Skeletal muscle tissue (tissue), 3 donors: ENCODE measurements at regions not wholly inside any gene's neighbourhood (a gene's known extent, or its start where the extent isn't known, plus 50 kb on each side); places are given as distances from the start of the nearest gene placed in this dataset.
"Not testable (repeated sequence)": the region's sequence is repeated elsewhere in the genome, so short reads cannot be mapped to it uniquely, and the experiment has no call there.

Experiments
- H3K27ac ChIP-seq: one replicate; pipeline ENCODE4 v1.7.0; 2013; ENCODE audit warnings: mild to moderate bottlenecking, low read depth, low read length, inconsistent platforms
- H3K27me3 ChIP-seq, 3 donors: one replicate each; pipeline ENCODE4 v1.7.0; 2013; ENCODE audit warnings: low read length in 3 of 3; ENCODE audit not compliant: control insufficient read depth in 3 of 3, insufficient read depth in 3 of 3
- H3K36me3 ChIP-seq, 3 donors: one replicate each; pipeline ENCODE4 v1.7.0; 2013; ENCODE audit warnings: low read length in 3 of 3; ENCODE audit not compliant: control insufficient read depth in 3 of 3, insufficient read depth in 3 of 3
- H3K4me1 ChIP-seq, 3 donors: one replicate each; pipeline ENCODE4 v1.7.0; 2013; ENCODE audit warnings: low read length in 3 of 3, mild to moderate bottlenecking in 3 of 3; ENCODE audit not compliant: control insufficient read depth in 3 of 3, insufficient read depth in 3 of 3
- H3K4me3 ChIP-seq, 3 donors: one replicate each; pipeline ENCODE4 v1.7.0; 2013; ENCODE audit warnings: low read length in 3 of 3
- H3K9ac ChIP-seq, 3 donors: one replicate each; pipeline ENCODE4 v1.7.0; 2013; ENCODE audit warnings: low read length in 3 of 3, mild to moderate bottlenecking in 3 of 3, moderate library complexity in 2 of 3, low read depth in 1 of 3
- H3K9me3 ChIP-seq, 3 donors: one replicate each; pipeline ENCODE4 v1.7.0; 2013; ENCODE audit warnings: low read length in 3 of 3; ENCODE audit not compliant: control insufficient read depth in 3 of 3
- donor health status: Osteomylitis.

DNA sequence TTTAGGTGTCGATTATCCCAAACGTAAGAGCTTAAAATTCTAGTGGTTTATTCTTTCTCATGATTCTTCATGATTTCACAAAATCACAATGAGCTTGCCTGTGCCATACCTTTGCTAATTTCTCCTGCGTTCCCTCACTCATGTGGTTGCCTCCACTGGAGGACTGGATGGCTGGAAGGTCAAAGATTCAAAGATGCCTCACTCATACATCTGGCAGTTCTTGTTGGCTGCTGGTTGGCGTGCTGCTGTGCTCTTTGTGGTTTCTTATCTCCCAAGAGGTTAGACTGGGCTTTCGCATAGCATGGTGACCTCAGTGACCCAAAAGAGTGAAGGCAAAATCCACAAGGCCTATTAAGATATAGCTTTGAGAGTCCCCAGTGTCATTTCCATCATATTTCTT lies 877.6 kb upstream of the AUTS2 start:
- no peak overlapping the region for H3K4me3 ChIP-seq
- H3K4me1 ChIP-seq = no peaks in the 10 kb centered on the region
- H3K36me3 ChIP-seq = no peaks in the 10 kb centered on the region
- H3K9ac ChIP-seq = no peak overlapping the region
- no peaks in the 10 kb centered on the region for H3K27me3 ChIP-seq
- no peak overlapping the region for H3K27ac ChIP-seq
- H3K9me3 ChIP-seq = no peaks in the 10 kb centered on the region

DNA sequence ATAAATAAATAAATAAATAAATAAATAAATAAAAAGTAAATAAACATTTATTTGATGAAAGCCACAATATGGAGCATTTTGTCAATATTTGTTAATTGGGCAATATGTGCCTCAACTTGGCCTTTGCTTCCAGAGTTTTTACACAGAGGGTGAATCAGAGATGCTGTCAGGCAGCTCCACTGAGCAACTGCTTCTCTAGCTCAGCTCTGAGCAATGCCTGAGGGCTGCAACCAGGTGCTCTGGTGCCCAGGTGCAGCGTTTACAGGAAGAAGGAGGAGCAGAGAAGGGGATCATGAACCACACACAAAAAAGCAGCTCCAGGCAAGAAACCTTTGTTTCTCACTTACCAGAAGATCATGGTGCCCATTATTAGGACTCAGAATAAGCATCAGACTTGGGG lies 876.2 kb upstream of the AUTS2 start:
- no peaks in the 10 kb centered on the region for H3K9me3 ChIP-seq
- H3K27ac ChIP-seq = no peak overlapping the region
- H3K9ac ChIP-seq = no peak overlapping the region
- H3K27me3 ChIP-seq = peaks cover 0 to 1% (median 0%) of the 10 kb centered on the region in 3 donors
- no peak overlapping the region for H3K4me3 ChIP-seq
- no peaks in the 10 kb centered on the region for H3K36me3 ChIP-seq
- H3K4me1 ChIP-seq = no peaks in the 10 kb centered on the region

DNA sequence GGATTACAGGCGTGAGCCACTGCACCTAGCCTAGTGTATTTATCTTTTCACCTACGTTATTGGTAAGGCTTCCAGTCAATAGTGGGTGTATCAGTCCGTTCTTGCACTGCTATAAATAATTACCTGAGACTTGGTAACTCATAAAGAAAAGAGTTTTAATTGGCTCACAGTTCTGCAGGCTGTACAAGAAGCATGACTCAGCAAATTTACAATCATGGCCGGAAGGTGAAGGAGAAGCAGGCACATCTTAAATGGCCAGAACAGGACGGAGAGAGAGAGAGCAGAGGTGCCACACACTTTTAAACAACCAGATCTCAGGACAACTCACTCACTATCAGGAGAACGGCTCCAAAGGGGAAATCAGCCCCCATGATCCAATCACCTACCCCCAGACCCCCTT lies 873.3 kb upstream of the AUTS2 start:
- Histone ChIP-seq H3K27ac (no peak overlapping the region), H3K9me3 (no peaks in the 10 kb centered on the region), H3K4me3 (no peak overlapping the region), H3K9ac (no peak overlapping the region), H3K36me3 (no peaks in the 10 kb centered on the region), H3K4me1 (no peaks in the 10 kb centered on the region), H3K27me3 (peaks cover 0 to 3% (median 0%) of the 10 kb centered on the region in 3 donors)

DNA sequence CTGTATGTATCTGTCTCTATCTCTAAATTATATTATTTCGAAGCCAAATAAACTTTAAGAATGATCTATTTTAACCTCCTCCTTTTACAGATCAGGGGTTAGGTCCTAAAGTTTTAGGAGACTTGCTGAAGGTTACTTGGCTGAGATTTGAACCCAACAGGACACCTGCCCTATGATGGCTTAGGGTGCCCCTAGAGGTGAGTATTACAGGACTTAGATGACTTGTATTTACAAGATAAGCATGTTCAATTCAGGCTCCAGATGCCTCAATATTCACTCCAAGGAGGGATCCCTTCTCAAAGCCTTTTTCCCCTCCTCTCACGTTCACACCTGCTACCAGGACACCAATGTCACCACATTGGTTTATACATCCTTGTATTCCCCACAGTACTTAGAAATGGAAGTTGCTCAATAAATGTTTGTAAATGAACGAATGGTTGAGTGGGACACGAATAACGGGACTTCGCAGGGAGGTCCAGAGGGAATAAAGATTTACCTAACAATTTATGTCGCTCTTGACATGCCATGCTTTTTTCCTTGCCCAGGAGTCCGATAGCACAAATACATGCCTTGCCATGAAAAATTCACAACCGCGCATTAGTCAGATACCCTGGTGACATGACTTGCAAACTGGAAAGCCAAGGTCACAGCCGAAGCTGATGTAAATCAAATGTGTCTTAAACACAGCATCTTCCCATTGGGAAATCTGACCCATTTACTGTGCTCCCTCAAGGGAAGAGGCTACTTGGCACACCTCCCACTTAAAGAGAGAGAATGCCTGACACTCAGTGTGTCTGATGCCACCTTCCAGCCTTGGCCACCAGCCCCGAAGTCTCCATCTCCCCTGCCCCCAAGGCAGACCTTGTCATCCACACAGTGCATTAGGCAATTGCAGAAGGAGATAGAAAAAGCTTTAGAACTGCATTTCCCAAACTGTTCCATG lies 872.2 kb upstream of the AUTS2 start:
- H3K4me3 ChIP-seq = no peak overlapping the region
- H3K36me3 ChIP-seq = no peaks in the 10 kb centered on the region
- peaks cover 0 to 3% (median 3%) of the 10 kb centered on the region in 3 donors for H3K27me3 ChIP-seq
- H3K27ac ChIP-seq = no peak overlapping the region
- no peaks in the 10 kb centered on the region for H3K9me3 ChIP-seq
- H3K4me1 ChIP-seq = no peaks in the 10 kb centered on the region
- H3K9ac ChIP-seq = no peak overlapping the region

DNA sequence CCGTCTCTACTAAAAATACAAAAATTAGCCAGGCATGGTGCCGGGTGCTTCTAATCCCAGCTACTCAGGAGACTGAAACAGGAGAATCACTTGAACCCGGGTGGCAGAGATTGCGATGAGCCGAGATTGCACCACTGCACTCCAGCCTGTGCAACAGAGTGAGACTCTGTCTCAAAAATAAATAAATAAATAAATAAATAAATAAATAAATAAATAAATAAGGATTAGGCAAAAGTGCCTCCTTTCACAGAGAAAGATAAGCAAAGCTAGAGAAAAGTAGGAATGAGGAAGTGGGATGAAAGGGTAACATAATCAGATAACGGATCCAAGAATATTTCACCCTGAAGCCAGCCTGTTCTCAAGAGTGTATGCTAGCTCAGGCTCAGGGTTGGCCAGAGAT lies 869.6 kb upstream of the AUTS2 start:
- not testable (repeated sequence) for H3K27me3 ChIP-seq, H3K9ac ChIP-seq, H3K36me3 ChIP-seq, H3K4me1 ChIP-seq, H3K4me3 ChIP-seq, H3K9me3 ChIP-seq, H3K27ac ChIP-seq

DNA sequence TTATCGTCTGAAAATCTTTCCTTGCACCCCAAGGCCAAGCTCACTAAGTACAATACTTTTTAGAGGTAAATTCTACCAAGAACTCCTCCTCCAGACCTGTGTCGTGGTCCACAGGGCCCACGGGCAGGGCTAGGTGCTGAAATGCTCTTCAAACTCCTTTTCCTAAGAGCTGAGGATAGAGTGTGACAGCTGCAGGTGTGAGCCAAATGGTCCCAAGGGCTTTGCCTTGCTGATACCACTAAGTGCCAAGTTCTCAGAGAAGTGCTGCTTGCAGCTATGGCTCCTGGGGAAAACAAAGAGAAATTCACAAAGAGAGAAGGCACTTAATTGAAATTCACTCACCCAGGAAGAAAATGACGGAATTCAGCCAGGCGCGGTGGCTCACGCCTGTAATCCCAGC lies 868.9 kb upstream of the AUTS2 start:
- Histone ChIP-seq H3K27me3 (peaks cover 0 to 3% (median 3%) of the 10 kb centered on the region in 3 donors), H3K9me3 (no peaks in the 10 kb centered on the region), H3K9ac (no peak overlapping the region), H3K4me3 (no peak overlapping the region), H3K4me1 (peaks cover 0 to 6% (median 0%) of the 10 kb centered on the region in 3 donors), H3K27ac (no peak overlapping the region), H3K36me3 (no peaks in the 10 kb centered on the region)

DNA sequence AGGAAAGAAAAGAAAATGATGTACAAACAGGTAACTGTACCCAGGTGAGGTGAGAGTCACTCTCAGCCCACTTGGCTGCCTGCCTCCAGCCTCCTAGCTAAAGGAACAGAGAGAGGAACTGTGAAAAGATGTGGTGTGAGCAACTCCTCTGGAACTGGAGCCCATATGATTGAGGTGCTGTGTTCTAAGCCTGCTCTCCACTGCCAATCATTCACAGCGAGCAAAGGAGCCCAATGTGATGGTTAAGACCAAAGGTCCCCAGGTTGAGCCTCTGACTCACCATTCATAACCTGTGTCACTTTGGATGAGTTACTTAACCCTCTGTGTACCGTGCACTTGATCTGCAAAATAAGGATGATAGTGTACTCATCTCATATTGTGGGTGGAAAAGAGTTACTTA lies 868.1 kb upstream of the AUTS2 start:
- no peak overlapping the region for H3K9ac ChIP-seq
- no peaks in the 10 kb centered on the region for H3K9me3 ChIP-seq
- peaks cover 0 to 6% (median 0%) of the 10 kb centered on the region in 3 donors for H3K4me1 ChIP-seq
- H3K36me3 ChIP-seq = no peaks in the 10 kb centered on the region
- H3K27me3 ChIP-seq = peaks cover 0 to 3% (median 3%) of the 10 kb centered on the region in 3 donors
- no peak overlapping the region for H3K4me3 ChIP-seq
- H3K27ac ChIP-seq = no peak overlapping the region

DNA sequence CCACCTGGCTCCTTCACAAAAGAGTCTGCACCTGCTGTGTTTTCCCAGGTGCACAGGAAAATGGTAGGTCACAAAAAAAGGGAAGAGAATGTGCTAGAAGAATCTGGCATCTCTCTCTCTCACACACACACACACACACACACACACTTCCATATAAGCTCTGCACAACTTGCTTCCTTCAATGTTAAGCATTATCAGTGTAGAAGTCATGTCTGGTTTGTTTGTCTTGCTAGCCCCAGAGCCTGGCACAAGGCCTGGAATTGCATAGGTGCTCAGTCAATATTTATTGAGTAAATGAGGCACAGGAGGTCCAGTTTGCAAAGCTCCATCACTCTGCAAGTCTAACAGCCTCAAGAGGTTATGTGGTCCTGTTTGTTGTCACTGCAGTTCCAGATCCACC lies 867.3 kb upstream of the AUTS2 start:
- H3K27ac ChIP-seq = no peak overlapping the region
- no peak overlapping the region for H3K9ac ChIP-seq
- H3K36me3 ChIP-seq = no peaks in the 10 kb centered on the region
- H3K27me3 ChIP-seq = peaks cover 0 to 3% (median 3%) of the 10 kb centered on the region in 3 donors
- no peak overlapping the region for H3K4me3 ChIP-seq
- H3K9me3 ChIP-seq = no peaks in the 10 kb centered on the region
- peaks cover 0 to 6% (median 0%) of the 10 kb centered on the region in 3 donors for H3K4me1 ChIP-seq

DNA sequence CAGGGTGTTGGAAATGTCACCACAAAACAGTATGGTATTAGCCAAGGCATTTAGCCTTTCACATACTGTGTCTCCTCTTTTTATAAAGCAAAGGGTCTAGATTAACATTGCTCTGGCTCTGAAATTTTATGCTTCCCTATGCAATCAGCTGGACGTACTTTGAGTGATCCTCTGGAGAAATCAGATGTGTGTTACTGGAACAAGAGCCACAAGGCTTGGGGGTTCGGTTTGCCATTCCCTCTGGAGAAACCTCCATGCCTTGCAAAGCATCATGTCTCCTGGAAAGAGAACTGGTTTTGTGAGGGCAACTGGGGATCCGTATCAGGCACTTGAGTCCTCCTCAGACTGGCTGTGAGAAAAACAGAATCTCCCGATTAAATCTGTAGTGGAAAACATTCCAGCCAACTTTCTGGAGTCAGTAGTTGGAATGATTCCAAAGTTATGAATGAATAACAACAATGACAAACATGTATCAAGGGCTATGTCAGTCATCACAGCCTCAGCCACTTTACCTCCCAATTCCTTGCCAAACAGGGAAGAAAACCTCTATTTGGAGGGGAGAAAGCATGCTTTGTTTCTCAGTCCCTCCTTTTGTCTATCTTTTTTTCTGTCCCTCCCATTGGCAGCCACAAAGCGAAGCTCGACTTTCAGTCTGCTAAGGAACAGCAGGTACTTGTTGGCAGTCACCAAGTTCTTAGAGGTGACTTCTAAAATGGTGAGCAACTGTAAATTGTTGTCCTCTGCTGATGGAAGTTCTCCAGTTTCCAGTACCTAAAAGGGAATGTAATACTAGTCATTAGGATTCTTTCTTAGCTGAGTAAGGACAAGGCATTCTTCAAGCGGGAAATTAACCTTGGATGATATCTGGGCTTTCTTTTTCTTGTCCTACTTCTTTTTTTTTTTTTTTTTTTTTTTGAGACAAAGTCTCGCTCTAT lies 864.8 kb upstream of the AUTS2 start:
- Histone ChIP-seq H3K4me3 (no peak overlapping the region), H3K4me1 (peaks cover 0 to 6% (median 0%) of the 10 kb centered on the region in 3 donors), H3K9ac (no peak overlapping the region), H3K36me3 (no peaks in the 10 kb centered on the region), H3K27me3 (peaks cover 0 to 3% (median 0%) of the 10 kb centered on the region in 3 donors), H3K9me3 (no peaks in the 10 kb centered on the region), H3K27ac (no peak overlapping the region)

DNA sequence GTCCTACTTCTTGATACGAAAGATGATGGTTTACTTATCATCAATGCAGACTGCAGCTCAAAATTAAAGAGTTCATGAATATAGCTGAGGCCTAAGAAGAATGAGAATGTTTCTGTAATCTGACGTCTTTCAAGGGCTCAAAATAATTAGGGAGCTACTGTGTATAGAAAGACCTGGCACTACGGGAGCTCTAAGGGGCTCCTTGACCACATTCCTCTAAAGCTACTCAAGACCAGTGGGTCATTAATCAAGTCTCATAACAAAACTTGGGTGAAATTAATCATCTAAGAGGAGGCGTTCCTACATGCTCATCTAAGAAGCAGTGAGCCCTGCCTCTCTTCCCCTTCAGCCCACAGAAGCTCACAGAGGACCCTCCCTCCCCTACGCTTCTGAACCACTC lies 863.8 kb upstream of the AUTS2 start:
- H3K36me3 ChIP-seq = no peaks in the 10 kb centered on the region
- peaks cover 0 to 6% (median 0%) of the 10 kb centered on the region in 3 donors for H3K4me1 ChIP-seq
- no peak overlapping the region for H3K9ac ChIP-seq
- H3K27me3 ChIP-seq = peaks cover 0 to 3% (median 0%) of the 10 kb centered on the region in 3 donors
- H3K9me3 ChIP-seq = no peaks in the 10 kb centered on the region
- H3K4me3 ChIP-seq = no peak overlapping the region
- H3K27ac ChIP-seq = no peak overlapping the region
